ENCODE measurements at regions not wholly inside any gene's neighbourhood (a gene's known extent, or its start where the extent isn't known, plus 50 kb on each side); places are given as distances from the start of the nearest gene placed in this dataset.

DNA sequence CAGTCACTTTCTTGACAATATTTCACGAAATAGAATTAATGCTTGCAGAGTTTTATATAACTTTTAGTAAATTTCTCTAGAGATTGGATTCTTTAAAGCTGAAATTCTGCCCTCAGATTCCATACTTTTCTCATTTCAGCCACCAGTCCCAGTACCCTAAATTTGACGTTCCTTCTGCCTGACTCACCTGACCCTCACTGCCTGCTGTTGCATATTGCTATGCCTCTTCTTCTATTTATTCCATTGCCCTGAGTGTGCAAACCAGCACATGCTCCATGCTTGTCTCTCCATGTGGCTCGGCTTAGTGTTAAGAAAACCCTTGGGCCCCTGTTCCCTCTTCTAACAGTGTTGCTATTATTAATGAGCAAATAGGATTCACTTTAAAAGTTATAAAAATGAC, 533.3 kb downstream of the LRFN5 start:
- DNase-seq (ENCODE audit: extremely low read depth, insufficient read length), result no peak
- H3K36me3 ChIP-seq (ENCODE audit: control insufficient read depth, insufficient read depth, low read length), result no peaks in the 10 kb centered on the region
- TF ChIP-seq CTCF (IDR thresholded peaks at IDR 0.05; ENCODE audit: insufficient read depth, low read length, poor library complexity, severe bottlenecking), result no peak
- H3K4me3 ChIP-seq (replicated peaks; ENCODE audit: low read depth, low read length), result no peak overlapping the region
- no peaks in the 10 kb centered on the region for H3K27me3 ChIP-seq (replicated peaks; ENCODE audit: control insufficient read depth, insufficient read depth, low read length)

GRCh38 chr14:42138406-42138805, 531.7 kb downstream of the LRFN5 start:
- no peak for TF ChIP-seq CTCF (IDR thresholded peaks at IDR 0.05; ENCODE audit: insufficient read depth, low read length, poor library complexity, severe bottlenecking)
- H3K27me3 ChIP-seq (replicated peaks; ENCODE audit: control insufficient read depth, insufficient read depth, low read length), result no peaks in the 10 kb centered on the region
- no peak overlapping the region for H3K4me3 ChIP-seq (replicated peaks; ENCODE audit: low read depth, low read length)
- no peaks in the 10 kb centered on the region for H3K36me3 ChIP-seq (ENCODE audit: control insufficient read depth, insufficient read depth, low read length)
- no peak for DNase-seq (ENCODE audit: extremely low read depth, insufficient read length)

DNA sequence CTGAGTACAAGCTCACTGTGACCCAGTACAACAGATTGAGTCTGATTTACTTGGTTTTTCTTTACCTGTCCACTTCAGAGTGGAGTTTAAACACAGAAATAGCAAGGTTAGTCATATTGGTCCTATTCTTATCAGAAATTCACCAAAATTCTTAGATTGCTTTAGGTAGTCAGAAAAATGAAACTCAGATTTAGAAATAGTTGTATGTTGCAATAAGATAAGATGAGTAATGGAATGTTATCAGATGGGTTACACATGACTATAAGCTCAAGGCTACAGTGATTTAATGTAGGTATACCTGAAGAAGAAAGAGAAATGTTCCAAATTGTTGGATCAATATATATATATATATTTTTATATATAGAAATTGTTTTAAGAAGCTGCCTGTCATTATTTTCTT, 524.1 kb downstream of the LRFN5 start:
- H3K36me3 ChIP-seq (ENCODE audit: control insufficient read depth, insufficient read depth, low read length), result no peaks in the 10 kb centered on the region
- TF ChIP-seq CTCF (IDR thresholded peaks at IDR 0.05; ENCODE audit: insufficient read depth, low read length, poor library complexity, severe bottlenecking), result no peak
- no peak for DNase-seq (ENCODE audit: extremely low read depth, insufficient read length)
- H3K4me3 ChIP-seq (replicated peaks; ENCODE audit: low read depth, low read length), result no peak overlapping the region
- H3K27me3 ChIP-seq (replicated peaks; ENCODE audit: control insufficient read depth, insufficient read depth, low read length), result no peaks in the 10 kb centered on the region

DNA sequence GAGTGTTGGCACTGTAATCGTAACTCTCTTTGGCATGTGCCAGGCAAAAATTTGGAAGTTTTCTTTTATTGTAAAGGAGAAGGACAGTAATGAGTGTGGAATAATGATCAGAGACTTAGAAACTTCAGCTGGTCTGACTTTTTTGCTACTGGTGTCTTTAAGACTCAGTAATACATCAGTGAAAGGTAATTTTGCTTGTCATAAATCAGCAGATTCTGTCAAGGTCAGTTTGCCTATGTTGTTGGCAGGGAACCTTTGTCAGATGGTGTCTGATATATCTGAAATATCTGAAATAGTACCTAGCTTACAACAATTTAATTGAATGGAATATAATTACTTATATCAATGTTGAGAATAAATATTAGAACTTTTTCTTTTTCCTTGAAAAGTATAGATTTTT, 516.9 kb downstream of the LRFN5 start:
- DNase-seq (ENCODE audit: extremely low read depth, insufficient read length), result no peak
- no peak overlapping the region for H3K4me3 ChIP-seq (replicated peaks; ENCODE audit: low read depth, low read length)
- TF ChIP-seq CTCF (IDR thresholded peaks at IDR 0.05; ENCODE audit: insufficient read depth, low read length, poor library complexity, severe bottlenecking), result no peak
- H3K36me3 ChIP-seq (ENCODE audit: control insufficient read depth, insufficient read depth, low read length), result no peaks in the 10 kb centered on the region
- no peaks in the 10 kb centered on the region for H3K27me3 ChIP-seq (replicated peaks; ENCODE audit: control insufficient read depth, insufficient read depth, low read length)

GRCh38 chr14:42113358-42114069, 506.8 kb downstream of the LRFN5 start:
- no peaks in the 10 kb centered on the region for H3K36me3 ChIP-seq (ENCODE audit: control insufficient read depth, insufficient read depth, low read length)
- no peak for DNase-seq (ENCODE audit: extremely low read depth, insufficient read length)
- no peaks in the 10 kb centered on the region for H3K27me3 ChIP-seq (replicated peaks; ENCODE audit: control insufficient read depth, insufficient read depth, low read length)
- TF ChIP-seq CTCF (IDR thresholded peaks at IDR 0.05; ENCODE audit: insufficient read depth, low read length, poor library complexity, severe bottlenecking), result no peak
- H3K4me3 ChIP-seq (replicated peaks; ENCODE audit: low read depth, low read length), result no peak overlapping the region

- Histone ChIP-seq H3K27me3 (replicated peaks; ENCODE audit: control insufficient read depth, insufficient read depth, low read length) (no peaks in the 10 kb centered on the region), H3K4me3 (replicated peaks; ENCODE audit: low read depth, low read length) (no peak overlapping the region), H3K36me3 (ENCODE audit: control insufficient read depth, insufficient read depth, low read length) (no peaks in the 10 kb centered on the region)
- DNase-seq (ENCODE audit: extremely low read depth, insufficient read length), result no peak
- TF ChIP-seq CTCF (IDR thresholded peaks at IDR 0.05; ENCODE audit: insufficient read depth, low read length, poor library complexity, severe bottlenecking), result no peak
Measured at GRCh38 chr14:42112108-42112507, 505.4 kb downstream of the LRFN5 start.

All from GM06990 (cell line).